GM21717 (cell line): ENCODE measurements at regions not wholly inside any gene's neighbourhood (a gene's known extent, or its start where the extent isn't known, plus 50 kb on each side); places are given as distances from the start of the nearest gene placed in this dataset.

ENCODE experiments used
- ATAC-seq: cut with Tn5 transposase; IDR thresholded peaks from one replicate; pipeline ENCODE4 v1.9.1; 2021; ENCODE audit warnings: mild to moderate bottlenecking, moderate library complexity; ENCODE audit not compliant: unreplicated experiment

DNA sequence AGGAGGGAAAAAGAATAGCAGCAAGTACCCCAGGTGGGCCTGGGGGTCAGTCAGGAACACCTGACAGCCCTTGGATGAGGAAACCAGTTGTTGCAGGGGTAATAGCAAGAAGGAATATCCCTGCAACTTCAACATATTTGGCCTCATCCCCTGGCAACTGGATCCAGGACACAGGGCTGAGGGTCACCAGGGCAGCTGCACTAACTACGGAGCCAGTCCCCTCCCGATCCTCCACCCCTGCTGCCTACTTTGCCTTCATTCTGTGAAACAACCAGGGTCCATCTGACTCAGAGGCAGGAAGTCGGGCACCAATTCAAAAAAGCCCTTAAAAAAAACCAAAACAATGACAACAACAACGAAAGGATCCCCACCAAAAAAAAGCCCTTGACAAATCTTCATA lies 52.9 kb downstream of the FRMPD3 start:
- no peak for ATAC-seq

DNA sequence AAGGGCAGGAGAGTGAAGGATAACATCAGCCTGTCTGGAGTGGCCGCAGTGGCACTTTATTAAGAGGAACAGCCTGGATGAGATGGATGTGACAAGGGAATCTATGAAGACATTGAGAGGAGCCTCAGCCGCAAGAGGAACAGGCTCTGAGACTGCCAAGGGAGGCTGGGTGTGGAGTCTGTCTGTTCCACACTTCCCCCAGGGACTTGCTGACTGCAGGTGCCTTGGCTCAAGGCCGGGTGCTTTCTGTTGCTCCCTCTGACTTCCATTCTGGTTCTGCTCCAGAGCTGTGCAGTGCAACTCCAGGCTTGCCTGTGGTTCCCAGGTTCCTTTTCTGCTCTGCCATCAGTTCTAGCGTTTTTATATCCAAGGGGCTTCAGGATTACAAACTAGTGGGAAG lies 54.6 kb downstream of the FRMPD3 start:
- ATAC-seq: no peak

DNA sequence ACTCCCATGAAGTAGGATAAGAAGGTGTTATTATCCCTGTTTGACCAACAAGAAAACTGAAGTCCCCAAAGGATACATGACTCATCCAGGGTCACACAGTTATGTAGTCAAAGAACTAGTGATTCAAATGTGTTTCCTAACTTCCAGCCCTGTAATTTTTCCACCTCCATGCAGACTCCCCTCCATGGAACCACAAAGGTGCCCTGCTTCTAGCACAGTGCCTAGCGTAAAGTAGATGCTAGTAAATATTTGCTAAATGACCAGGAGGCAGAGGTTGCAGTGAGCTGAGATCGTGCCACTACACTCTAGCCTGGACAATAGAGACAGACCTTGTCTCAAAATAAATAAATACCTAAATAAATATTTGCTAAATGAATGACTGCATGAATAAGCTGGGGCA lies 55.8 kb downstream of the FRMPD3 start:
- no peak for ATAC-seq

DNA sequence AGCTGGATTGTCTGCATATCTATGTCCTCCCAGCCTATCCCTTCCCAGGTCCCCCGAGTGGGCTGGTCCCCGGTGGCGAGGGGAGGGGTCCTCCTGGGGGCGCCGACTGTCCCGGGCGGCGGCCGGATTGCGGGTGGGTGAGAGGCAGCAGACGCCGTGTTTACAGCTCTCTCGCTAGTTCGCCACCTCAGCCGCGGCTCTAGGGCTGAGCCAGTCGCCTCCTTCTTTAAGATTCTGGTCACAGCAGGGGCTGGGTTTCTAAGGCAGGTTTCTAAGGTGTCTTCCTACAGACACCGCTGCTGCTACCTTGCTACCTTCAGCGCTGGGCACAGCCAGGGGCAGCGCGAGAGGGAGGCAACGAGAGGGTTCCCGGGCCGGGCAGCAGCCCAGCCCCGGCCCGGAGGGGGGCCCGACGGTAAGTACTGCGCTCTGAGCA lies 57.2 kb downstream of the FRMPD3 start:
- ATAC-seq: no peak

DNA sequence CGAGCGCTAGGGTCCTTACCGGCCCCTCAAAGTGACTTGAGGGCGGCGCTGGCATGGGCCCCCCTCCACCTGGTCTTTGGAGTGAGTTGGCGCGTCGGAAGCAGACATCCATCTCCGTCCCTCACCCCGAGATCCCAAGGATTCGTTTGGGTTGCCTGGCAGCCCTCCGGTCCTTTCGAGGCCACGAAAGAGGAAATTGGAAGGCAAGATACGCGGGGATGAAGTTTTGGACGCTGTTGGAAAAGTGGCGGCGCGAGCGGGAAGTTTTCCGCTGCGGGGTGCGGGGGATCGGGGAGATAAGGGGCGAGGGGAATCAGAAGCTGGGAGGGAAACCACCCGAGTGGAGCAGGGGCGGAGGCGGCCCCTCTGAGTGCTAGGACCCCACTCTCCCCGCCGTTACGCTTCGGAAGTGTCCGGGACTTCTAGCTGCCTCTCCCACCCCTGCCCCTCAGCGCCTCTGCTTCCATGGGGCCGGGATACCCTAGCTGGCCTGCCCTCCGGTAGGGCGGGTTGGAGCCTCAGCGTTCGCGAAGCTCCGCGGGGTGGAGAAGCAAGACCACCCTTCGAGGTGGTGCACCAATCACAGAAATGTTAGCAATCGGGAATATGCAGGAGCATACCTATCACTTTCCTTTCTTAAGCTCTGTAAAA lies 57.8 kb downstream of the FRMPD3 start:
- ATAC-seq: no peak

DNA sequence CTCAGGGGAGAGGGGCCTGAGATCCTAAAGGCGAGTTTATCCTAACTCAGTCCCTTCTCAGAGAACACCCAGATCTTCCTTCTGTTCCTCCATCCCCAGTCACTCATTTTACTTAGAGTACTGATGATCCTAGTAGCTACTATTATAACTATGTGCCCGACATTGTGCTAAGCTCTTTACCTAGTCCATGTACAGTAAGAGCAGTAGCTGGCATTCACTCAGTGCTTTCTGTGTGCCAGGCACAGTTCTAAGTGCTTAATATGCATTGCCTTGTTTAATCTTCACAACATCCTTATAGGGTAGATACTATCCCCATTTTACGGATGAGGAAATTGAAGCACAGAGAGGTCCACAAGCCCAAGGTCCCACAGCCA lies 58.3 kb downstream of the FRMPD3 start:
- no peak for ATAC-seq

DNA sequence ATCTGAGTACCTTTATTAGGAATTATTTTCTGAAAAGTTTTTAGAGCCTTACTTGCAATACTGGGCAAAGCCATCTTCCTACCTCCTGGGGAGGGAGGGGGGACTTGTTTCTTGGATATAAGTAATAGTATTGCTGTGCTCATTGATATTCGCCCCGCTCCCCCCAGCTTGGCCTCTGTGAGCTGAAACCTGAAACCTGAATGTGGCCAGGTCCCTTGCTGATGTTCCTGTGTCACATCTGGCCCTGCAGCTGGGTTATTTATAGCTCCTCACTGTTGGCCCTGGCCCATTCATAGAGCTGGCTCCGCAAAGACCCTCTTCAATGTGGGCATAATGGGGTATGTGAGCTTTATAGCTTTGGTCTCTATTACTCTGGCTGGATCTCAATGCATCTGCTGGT lies 59.5 kb downstream of the FRMPD3 start:
- no peak for ATAC-seq

DNA sequence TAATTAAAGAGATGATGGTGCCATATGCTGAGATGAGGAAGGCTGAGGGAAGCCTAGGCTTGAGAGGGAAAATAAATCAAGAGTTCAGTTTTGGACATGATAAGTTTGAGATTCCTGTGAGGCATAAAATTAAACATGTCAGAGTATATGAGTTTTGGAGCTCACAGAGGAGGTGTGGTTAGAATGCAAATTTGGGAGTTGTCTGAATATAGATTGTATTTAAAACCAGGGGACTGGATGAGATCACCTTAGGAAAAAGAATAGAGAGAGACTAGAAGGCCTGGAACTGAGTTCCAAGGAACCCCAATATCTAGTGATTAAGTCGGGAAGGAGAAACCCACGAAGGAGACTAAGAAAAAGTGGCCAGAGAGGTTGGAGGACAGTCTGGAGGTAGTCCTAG lies 65.5 kb downstream of the FRMPD3 start:
- ATAC-seq: no peak

DNA sequence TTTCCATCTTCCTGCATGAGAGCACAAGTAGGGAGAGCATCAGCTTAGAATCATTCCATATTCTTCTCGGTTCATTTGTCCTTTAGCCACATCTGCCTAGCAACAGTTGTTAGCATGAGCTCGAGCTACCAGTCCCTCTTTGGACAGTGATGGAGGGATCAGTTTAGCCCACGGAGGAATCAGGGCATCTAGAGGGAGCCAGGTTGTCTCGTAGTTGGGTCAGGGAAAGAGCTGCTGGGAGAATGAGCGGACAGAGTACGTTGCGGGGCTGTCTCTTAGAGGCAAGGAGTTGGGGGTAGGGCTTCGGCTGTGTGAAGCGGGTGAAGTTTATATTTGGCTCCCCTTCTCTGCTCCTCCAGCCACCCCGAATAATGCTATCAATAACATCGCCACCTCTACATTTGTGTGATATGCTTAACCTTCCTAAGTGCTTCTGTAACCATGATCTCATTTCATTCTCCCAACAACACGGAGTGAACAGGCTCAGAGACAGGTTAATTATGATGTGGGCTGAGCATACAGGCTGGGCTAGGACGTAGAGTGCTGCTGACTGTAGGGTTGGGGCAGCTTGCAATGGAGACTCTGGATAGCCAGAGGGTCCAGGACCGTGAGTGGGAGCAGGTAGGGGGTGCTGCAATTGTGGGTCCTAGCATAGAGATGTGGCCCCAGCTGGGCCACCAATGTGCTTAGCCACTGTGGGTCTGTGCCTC lies 72.6 kb downstream of the FRMPD3 start:
- no peak for ATAC-seq

DNA sequence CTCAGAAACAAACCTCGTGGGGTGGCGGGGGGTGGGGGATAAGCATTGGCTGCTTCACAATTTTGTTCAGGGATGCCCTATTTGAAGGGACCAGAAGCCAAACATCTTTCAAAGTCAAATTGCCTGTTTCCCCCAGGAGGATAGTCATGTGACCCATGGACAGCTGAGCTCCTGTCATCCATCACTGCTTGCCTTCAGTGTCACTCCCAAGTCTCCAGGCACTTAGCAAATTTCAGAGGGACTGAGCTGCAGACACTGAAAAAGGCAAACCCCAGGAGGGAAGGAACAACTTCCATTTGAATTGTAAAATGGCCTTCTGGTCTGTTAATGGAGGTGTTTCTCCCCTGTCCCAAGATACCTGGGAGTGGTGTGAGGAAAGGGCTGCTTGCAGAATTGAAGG lies 73.4 kb downstream of the FRMPD3 start:
- ATAC-seq: no peak

DNA sequence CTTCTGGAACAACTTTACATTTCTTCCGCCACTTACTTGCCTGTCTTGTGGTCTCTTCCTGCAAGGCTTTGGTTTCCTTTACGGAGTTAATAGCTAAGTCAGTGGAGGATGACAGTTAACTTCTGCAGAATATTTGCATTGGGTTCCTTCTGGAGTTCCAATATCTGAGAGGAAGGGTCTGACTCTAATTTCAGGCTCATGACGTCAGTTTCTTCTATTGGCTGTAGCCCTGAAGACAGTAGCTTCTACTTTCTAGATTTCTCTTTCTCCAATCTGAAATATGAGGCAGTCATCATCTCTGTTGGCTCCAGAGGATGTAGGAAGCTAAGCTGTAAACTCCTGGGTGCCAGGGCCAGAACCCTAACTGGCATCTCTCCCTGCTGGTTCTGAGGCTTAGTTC lies 76.7 kb downstream of the FRMPD3 start:
- no peak for ATAC-seq

DNA sequence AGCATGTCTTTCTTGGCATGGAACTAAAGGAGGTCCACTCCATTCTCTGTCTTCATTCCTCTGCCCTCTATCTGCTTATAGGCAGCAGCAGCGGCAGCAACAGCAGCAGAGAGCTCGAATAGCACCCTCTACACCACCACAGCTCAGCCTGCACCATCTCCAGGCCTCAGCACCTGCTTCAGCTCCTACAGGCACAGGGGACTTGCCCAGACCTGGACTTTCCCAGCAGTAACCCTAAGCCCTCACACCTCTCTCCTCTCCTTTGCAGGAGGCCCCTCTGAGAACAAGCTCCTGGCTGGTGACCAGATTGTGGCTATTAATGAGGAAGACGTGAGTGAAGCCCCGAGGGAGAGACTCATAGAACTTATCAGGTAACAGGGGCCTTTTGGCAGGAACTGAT lies 80.7 kb downstream of the FRMPD3 start:
- no peak for ATAC-seq

DNA sequence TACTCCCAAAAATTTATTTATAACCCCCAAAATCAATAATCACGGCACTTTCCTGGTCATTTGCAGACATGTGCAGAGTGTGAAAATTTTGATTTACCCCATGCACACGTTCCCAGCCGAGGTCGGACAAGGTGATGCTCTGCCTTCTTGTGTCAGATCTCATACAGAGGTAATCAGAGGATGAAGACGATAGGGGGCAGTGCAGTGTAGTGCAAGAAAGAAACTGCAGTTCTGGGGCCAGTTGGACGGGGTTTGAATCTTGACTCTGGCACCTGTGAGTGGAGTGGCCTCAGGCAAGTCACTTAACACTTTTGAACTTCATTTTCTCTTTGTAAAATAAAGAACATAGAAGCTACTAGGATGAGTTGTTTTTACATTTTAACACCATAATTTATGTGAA lies 88.4 kb downstream of the FRMPD3 start:
- no peak for ATAC-seq

DNA sequence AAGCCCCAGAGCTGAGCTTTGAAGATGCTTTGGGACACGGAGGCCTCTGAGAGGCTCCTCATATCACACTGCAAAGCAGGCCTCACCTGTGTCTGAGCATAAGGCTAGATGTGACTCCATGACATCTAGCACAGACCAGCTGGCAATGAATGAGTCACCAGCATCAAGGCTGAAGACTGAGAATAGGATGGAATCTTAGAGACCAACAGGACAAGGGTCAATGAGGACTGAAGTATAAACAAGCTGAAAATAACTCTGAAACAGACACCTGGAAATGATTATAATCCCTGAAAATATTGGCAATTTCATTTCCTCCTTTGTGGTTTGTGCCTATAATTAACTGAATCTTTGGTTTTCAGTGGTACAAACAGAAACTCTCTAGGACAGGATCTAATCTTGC lies 87.1 kb upstream of the PRPS1 start:
- ATAC-seq: no peak

DNA sequence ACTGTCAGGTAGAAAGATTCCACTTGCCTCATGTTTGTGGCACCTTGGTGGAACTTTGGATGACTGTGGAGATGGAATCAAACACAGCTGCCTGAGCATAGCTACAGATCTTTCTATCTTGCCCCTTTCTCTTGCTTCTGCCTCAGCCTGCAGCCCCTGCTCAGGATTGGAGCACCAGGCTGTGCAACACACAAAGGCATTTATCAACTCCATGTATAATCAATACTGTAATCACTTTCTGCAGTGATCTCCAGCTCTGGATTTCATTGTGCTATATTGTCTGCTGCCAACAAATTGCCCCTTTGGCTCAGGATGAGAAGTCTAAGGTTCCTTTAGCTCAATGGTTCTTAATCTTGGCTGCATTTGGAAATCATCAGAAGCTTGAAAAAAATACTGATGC lies 86.3 kb upstream of the PRPS1 start:
- no peak for ATAC-seq

DNA sequence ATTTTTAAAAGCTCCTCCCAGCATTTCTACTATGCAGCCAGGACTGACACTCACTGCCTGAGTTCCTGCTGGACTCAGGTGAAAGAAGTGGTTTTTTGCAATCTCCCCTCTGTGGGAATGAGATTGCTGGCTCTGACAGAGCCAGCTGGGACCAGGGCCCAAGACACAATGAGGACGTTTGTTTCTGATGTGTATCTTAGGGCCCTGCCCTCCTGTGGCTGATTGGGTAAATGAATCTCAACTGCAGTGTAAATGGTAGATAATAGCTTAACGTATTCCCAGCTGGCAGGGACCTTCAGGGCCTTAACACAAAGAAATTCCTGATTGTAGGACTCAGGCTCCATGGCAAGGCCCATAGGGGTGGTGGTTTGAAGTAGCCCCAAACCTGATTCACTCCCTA lies 85.8 kb upstream of the PRPS1 start:
- no peak for ATAC-seq

DNA sequence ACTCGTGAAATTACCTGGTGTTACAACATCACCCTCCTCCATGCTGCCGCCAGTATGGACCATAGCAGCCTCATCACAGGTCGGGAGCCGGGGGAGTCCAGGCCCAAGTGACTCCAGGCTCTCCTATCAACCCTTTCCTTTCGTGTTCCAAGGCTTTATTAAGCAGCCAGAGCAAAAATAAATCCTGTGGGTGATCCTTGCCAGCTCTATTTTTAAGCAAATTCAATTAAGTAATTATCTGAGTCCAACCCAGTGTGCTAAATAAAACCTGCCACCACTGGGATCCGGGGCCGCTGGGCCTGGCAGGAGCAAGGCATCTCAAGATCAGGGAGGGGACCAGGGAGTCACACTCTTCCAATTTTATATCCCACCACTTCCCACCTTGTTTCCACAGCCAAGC lies 80.7 kb upstream of the PRPS1 start:
- ATAC-seq: no peak

DNA sequence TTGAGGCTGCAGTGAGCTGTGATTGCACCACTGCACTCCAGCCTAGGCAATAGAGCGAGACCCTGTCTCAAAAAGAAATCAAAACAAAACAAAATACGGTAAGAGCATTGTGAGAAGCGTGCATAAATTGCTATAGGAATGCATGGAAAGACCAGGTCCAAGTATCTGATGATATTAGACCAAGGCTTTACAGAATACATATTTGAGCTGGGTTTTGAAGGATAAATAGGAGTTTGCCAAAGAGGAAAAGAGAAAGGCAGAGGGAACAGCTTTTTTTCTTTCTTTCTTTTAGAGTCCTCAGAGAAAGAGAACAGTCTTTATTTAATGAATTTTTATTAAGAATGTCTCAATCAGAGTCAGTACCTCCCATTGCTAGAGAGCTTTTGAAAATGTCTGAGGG lies 79.5 kb upstream of the PRPS1 start:
- no peak for ATAC-seq

DNA sequence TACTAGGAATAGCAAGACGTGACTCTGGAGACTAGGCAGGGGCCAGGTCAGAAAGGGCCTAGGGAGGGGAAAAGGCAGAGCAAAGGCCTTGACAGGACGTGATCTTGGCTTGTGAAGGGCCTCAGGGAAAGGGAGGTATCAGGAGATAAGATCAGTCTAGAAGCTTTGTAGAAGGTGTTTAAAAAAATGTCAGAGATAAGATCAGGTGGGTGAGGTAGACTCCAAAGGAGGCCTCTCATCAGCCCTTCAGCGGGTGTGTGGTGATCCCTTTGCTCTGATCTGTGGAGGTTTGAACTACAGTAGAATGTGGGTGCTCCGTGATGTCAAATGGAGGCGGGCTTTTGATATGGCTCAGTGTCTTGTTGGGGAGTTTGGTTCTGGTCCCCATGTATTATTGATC lies 78.8 kb upstream of the PRPS1 start:
- no peak for ATAC-seq

DNA sequence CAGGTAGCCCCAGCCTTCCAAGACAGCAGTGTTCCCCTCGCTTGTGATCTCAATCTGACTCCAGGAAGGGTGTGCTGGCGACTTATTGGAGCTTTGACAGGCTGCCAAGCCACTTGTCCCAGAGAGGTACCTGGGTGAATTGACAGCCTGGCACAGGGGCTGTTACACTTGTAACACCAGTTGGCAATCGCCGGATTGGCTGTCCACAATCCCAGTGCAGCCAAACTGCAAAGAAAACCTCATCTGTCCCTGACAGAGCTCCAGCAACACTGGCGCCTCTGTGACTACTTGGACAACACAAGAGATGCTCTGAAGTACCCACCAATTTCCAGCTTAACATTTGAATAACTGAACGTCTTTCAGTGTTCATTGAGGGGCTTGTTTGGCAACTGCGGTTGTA lies 76.8 kb upstream of the PRPS1 start:
- no peak for ATAC-seq

DNA sequence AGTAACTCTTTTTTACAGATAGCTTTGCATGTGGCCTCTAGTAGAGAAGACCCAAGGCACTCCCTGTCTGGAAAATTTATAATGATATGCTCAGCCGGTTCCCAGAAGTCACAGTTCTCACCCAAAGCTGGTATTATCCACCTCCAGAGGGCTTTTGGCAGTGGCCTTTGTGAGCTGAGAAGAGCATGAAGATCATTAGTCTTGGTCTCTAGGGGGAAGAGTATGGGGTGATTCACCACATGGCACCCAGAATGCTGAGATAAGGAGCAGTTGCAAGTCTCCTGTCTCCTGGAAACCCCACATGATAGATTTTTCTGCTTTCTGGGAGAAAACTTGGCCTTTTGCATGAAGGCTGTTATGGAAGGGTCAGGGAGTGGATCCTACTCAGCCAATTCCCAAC lies 75.4 kb upstream of the PRPS1 start:
- ATAC-seq: no peak

DNA sequence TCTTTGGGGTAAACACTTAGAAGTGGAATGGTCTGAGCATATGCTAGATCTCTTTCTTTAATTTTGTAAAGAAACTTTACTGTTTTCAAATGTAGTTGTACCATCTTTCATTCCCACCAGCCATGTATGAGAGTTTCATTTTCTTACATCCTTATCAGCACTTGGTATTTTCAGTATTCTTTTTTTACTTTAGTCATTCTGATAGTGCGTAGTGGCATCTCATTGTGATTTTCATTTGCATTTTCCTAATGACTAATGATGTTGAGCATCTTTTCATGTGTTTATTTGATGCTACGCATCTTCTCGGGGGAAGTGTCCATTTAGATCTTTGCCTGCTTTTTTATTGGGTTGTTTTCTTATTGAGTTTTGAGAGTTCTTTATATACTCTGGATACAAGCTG lies 71.3 kb upstream of the PRPS1 start:
- ATAC-seq: no peak

DNA sequence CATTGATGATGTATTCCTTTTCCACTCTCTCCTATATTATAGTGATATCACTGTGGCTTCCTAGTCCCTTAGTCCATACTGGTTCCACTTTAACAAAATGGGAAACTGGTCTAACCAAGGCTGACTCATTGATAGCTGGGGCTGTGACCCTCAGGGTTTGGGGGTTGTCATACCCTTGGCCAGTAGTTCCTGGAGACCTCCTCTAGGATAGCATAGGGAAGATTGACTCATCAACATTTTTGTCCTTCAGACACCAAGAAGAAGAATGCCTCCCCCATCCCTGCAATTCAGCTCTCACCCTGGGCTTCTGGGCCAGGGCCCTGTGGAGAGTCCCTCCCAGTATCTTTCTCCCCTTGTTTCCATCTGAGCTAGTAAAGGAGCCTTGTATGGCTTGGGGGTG lies 68.8 kb upstream of the PRPS1 start:
- ATAC-seq: no peak
